ENCODE measurements at regions not wholly inside any gene's neighbourhood (a gene's known extent, or its start where the extent isn't known, plus 50 kb on each side); places are given as distances from the start of the nearest gene placed in this dataset.

DNA sequence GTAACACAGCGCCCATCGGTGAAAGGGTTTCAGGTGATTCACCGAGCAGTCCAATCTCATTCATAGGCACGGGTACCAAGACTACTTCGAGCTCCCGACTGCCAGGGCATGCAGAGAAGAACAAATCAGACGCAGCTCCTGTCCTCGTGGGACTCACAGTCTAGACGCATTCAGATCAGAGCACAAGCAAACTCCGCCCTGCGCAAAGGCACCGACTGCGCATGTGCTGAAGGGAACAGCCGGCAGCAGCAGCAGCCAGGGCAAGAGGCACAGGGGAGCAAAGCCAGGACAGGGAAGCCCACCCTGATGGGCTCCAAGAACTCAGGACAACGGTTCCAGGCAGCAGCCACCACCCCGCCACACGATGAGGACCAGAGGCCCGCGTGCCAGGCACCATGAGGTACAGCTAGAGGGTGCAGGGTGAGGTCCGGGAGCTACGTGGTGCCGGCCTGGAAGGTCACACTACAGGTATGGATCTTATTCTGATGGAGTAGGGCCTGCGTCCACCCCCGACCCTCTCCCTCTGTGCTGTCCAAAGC lies 315.7 kb downstream of the FOXL1 start:
- no peak for DNase-seq

DNA sequence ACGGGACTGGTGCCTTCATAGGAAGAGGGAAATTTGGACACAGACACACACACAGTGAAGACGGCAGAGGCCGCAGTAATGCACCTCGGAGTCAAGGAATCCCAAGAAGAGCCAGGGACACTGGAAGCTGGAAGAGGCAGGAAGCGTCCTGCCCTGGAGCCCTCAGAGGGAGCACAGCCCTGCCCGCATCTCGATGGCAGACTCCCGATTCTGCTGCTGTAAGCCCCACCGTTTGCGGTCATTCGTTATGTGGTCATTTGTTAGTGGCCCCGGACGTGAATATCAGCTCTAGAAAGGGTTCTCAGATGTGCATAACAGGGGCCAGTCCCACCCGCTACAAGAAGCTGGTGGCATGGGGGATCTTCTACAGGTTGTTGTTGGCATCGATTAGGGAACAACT lies 316.6 kb downstream of the FOXL1 start:
- DNase-seq: no peak

DNA sequence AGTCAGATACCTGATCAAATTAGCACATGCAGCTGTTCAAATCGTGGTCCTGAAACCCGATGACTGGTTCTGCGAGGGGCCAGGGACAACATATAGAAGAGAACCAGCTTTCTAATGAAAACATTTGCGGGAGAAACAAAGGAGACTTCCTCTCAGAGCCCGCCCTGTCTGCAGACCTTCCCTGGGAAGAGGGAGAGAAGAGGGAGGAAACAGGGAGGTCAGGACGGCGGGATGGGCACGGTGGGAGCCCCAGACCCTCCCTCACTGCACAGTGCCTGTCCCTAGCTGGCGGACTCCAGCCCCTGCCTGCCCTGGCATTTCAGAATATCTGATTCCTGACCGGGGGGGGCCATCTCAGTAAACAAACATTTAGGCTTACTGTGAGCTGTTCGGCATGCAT lies 317.3 kb downstream of the FOXL1 start:
- no peak for DNase-seq

DNA sequence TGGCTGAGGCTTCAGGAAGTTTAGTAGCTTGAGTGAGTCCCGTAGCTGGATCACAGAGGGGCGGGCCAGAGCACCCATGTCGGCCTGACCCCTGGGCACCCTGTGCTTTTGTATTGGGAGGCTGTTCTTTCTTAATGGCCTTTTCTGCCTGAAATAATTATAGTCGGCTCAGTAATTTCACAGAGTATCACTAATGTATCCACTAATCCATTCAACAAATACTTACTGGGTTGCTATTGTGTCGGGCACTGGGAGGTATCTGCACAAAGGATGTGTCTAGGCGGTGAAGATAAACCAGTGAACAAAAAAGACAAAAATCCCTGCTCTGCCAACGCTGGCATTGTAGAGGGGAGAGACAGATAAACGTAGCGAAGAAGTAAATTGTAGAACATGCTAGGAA lies 318.6 kb downstream of the FOXL1 start:
- no peak for DNase-seq

DNA sequence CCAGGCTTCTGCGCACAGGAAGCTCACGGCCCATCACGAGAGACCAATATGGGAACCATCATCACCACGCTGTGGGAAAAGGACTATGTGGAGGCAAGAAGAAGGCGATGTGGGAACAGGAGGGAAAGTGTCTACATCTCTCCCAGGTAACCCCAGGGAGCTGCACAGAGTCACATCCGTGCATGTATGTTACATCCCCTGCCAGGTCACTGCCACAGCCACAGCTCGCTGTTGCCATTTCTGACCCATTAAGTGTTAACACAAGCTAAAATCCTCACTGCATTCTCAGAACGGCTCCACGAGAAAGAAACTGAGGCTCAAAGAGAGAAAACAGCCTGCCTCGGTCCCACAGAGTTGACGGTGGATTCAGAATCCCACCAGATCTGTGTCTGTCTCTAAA lies 319.1 kb downstream of the FOXL1 start:
- no peak for DNase-seq

DNA sequence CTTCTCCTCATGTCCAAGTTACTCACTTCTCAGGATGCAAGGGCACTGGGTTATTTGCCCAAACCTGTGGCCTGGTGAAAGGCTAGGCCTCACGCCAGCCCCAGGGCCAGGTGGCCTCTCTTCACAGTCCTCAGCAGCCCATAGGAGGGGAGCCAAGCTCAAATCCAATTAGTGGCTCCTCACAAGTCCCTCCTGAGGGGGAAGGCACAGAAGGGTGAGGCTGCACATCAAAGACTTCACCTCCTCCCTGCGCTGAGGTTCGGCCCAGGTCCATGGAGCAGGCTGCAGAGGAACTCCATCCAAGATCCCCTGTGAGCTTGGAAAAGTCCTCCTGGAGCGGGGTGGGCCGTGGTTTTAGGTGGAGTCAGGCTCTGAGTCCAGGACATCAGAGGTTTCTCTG lies 320.0 kb downstream of the FOXL1 start:
- no peak for DNase-seq

DNA sequence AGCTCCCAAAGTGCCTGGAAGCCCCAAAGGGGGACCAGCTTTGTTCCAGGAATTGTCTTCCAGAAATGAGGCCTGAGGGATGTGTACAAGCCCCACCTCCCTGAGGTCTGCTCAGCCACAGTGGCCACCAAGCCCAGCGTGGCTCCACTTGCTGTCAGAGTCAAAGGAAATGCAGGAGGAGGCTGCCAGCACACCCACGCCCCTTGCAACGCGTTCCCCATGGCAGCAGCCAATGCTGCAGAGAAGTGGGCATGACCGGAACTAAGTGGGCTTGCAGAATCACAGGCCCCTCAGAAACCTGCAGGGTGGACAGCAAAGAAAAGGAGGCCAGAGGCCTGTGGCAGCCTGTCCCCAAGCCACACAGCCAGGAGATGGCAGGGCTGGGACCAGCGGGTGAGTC lies 320.8 kb downstream of the FOXL1 start:
- no peak for DNase-seq

DNA sequence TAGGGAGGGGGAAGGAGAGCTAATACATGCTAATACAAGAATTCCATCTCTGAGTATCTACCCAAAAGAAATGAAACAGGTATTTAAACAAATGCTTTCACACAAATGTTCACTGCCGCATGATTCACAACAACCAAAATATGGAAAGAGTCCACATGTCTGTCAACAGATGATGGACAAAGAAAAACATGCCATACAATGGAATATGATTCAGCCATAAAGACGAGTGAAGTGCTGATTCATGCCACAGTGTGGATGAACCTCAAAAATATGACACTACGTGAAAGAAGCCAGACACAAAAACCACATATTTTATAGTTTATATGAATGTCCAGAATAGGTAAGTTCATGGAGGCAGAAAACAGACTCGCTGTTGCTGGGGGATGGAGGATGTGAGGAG lies 321.4 kb downstream of the FOXL1 start:
- no peak for DNase-seq

DNA sequence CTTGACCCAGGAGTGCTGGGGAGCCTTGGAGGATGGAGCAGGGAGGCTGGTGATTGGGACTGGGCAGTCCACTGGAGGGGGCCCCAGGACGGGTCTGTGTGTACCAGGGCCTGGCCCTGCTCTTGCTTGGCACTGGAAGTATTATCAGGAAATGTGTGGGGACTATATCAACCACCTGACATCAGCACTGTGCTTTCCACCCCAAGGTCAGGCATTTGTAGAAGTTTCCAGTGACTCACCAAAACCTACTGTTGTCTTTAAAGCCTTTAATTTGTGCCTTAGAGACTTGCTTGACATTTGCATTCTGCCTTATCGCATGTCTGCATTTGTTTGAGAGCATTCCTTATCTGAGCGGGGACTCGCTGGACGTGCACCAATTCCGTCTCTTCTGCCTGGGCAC lies 323.1 kb downstream of the FOXL1 start:
- no peak for DNase-seq

DNA sequence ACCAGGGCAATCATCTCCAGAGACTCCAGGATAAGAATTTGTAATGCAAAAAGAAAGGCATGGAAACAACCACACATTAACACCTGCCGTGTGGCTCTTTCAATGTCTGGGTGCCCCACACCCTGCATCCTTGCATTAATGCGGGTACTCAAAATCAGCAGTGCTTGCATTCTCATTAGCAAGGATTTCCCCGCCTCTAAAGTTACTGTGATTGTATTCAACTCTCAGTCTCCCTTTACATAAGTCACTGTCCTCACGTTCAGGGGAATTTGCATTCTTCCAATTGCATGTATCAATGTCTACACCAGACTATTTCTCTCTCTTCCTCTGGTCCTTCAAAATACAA lies 324.3 kb downstream of the FOXL1 start:
- no peak for DNase-seq

DNA sequence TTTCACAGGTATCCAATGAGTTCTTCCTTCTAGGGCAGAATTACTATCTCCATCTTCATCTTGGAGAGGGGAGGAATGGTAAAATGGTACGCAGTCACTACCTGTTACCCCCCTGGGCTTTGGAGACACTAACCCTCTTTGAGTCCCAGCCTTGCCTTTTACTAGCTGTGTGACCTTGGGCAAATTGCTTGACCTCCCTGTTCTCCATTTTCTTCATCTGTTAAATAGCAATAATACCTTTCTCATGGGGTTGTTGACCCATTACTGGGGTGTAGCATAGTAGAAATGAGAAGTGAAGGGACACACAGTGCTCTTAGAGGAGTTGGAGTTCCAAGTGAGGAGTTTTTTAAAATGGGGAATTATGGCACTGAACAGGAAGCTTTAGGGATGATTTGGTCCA lies 324.7 kb downstream of the FOXL1 start:
- DNase-seq: no peak

DNA sequence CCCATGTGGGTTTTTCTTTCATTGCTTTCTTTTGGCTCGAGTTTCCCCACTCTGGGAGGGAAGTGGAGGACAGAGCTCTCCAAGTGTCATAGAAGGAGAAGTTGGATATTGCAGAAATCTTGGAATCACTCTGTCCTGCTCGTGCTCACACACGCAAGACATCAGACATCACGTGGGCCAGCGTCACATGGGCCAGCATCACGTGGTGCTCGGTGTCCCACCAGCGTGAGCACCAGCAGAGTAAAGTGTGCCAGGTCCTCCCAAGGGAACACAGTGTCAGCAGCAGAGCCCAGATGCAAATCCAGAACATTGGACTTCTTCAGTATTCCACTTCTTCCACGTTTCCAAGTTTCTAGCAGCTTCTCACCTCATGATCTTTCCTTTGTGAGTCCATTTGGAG lies 327.0 kb downstream of the FOXL1 start:
- no peak for DNase-seq

DNA sequence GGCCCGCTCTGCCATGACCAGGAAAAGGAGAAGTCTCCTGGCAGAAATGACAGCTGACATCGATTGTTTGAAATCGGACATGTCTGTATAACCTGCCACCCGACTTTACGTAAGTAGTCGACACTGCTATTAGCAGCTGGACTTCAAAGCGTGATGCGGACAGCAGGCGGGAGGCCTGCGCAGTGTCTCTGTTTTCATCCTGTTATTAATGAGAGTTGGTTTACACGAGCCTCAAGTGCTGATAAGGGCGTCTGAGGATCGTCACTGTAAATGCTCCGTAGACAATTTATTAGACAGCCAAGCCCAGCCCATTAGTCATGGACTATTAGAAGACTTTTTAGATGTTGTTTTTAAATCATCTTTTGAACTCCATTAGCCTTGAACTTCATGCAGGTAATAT lies 328.3 kb downstream of the FOXL1 start:
- DNase-seq: no peak

DNA sequence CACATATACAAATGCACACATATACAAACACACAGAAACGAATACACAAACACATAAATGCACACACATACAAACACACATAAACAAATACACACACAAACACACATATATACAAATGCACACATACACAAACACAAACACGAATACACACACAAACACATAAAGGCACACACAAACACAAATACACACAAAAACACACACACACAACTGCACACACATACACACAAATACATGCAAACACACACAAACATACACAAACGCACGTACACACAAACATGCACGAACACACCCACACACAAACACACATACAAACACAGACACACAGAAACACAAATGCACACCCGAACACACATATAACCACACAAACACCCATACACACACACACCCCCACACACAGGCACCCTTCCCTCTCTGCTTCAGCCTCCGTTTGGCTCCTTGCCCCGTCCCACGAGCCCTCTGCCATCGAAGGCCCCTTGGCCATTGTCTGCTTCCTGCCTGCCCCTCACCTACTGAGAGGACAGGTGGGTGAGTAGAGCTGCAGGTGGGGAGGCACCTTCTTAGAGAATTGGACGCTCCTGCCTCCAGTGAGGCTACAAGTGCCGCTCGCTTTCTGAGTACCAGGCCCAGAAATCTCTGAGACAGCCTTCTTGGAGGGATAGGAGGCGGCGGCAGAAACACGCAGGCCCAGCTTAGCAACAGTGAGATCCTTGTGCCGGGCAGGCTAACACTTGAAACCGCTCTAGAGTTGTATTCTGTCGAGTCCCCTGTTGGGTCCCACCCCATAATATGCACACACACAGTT lies 331.2 kb downstream of the FOXL1 start:
- no peak for DNase-seq

DNA sequence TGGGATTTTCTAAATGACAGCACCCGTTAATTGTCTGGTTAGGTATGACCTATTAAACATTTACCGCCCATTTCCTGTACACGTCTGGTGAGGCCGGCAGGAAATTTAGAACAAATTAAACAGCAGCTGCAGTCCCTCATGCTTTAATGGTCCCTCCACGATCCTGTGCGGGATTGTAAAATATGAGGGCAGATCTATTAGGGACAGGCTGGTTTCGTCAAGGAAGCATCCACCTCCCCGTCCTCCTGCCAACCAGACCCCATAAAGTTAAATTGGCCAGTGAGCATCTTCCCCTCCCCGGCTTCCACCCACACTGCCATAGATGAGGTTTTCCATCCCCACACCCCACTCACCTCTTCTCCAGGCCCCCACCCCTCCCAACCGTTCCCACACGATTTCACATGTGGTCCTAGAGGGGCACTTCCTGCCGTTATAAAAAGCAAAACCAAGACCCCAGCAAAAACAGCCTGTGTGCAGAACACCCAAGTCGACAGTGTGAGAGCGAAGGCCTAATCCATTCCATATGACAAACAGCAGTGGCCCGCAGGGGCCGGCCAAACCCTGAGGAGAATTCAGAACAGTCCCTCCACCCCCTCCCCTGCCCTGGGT lies 331.9 kb downstream of the FOXL1 start:
- no peak for DNase-seq

DNA sequence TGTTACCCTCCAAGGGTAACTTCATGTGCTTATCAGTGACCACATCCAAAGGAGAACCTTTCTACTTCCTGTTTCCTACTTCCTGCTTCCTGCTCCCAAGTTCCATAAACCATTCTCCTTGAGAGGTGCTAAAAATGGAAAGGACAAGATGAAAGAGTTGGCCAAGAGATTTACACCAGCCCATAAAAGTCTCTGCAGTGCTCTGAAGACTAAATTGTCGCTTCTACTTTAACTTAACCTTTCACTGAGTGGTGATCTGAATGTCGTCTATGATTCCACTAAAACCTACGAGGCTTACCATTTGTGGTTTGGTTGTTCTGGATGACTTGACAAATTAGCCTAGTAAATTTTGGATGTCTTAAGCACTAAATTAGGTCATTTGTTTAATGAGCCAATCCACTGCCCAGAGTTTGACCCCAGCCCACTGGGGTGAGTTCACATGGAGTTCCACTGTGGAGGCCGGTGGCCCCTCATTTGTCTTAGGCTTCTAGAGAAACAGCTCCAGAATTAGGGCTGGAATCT lies 333.1 kb downstream of the FOXL1 start:
- no peak for DNase-seq

DNA sequence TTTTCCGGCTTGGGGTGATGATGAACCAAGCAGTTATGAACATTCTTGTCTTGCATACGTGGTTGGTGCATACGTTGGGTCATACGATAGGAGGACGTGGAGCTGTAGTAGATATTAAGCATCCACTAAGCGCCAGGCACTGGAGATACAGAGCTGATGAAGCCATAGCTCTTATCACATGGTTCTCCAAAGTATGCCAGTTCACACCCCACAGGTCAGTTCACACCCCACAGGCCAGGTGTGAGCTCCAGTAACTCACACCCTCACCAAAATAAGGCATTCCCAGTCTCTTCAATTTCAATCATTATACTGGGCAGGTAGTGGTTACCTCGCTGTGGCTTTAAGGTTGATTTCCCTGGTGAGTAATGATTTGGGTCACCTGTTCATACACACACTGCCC lies 335.5 kb downstream of the FOXL1 start:
- DNase-seq: no peak

DNA sequence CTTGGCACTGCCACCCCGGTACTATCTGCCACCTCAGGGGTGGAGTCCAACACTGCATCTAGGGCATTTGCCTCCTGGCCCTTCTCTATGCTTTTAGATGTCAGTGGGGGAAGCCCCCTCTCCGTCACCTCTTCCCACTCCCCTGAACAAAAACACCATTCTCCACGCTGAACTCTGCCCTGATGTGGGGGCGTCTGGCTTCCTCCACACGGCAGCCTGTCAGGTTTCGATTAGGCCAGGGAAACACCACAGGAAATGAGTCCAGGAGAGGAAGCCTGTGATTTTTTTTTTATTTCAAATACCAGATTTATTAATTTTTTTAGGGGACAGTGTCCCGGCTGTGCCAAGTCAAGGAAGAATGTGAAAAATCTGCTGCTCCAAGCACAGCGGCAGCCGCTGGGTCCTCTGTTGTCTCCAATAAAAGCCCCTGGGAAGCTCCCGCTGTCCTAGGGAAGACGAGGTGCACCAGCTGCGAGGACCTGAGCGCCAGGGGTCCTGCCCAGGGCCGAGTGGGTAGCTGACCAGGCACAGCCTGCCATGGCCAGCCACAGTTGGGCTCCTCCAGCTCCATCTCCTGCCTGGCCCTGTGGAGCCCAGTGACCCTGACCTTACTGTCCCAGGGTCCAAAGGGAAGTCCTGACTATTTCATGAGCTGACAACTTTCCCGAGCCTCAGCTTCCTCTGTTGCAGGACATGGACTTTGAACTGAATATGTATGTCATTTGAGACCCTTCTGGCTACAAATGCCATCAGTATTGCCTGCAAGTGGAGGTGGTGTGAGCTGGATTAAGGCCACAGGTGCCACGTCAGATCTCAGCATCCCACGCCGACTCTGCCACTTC lies 336.7 kb downstream of the FOXL1 start:
- DNase-seq: no peak

DNA sequence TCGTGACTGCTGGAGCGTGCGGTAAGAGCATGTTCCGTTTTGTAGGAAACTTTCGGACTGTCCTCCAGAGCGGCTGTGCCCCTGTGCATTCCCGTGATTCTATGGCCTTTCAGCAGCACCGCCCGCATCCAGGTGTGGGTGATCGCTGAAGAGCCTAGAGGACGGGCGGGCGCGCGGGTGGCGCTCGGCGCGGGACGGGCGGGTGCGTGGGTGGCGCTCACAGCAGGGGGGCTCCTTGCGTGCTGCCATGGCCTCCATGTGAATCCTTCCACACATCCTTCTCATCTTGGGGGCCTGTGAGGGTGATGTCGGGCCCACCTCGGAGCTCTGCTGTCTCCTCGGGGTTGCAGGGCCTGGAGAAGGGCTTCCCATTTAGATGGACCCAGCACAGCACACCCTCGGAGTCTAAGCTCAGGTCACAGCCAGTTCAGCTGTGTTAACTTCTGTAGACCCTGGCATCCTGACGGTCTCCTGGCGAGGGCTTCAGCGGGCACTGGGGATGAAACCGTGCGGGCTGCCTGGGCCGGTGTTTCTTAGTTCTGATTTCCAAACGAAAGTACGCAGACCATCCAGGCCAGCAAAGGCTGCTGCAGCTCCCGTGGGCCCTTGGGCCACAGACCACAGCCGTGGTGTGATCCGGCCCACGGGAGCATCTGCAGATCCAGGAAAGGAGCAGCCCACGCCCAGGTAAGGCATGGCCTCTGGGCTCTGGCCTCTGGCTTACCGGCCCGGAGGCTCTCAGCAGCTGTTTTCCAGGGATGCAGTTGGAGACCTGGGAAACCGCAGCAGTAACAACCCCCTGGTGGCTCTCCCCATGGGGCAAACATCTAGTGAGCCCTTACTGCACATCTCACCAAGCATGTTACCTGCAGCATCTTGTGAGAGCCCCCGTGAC lies 339.4 kb downstream of the FOXL1 start:
- DNase-seq: no peak

DNA sequence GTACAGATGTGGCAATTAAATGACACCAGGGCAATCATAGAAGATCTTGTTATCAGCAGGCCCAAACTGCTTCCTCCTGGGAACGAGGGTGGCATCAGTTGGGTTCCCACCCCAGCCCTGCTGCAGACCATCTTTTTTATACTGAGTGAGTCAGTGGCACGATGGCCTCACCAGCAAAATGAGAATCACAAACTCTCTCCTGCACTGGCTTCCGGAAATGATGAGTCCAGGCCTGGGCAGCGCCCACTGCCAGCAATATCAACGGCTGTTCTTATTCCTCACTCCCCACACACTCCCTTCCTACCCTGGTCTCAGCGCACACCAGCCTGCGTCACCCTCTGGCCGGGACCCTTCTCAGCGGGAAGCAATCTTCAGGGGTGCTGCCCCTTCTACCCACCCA lies 340.3 kb downstream of the FOXL1 start:
- DNase-seq: no peak

DNA sequence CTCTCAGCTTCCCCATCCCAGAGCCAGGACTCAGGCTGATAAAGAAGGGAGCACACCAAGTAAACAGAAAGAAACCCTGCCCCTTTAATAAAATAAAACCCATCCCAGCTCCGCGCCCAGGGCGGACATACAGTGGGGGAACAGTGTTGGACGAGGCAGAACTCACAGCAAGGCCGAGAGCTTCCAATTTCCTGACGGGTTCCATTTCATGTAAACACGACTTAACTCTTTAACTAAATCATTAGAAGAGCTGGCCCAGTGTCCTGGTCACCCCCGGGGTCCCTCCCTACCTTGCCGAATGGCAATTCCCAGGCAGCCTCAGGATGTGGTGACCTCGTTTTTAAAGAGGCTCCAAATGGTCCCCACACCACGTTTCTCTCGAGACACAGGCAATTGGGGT lies 340.7 kb downstream of the FOXL1 start:
- no peak for DNase-seq

DNA sequence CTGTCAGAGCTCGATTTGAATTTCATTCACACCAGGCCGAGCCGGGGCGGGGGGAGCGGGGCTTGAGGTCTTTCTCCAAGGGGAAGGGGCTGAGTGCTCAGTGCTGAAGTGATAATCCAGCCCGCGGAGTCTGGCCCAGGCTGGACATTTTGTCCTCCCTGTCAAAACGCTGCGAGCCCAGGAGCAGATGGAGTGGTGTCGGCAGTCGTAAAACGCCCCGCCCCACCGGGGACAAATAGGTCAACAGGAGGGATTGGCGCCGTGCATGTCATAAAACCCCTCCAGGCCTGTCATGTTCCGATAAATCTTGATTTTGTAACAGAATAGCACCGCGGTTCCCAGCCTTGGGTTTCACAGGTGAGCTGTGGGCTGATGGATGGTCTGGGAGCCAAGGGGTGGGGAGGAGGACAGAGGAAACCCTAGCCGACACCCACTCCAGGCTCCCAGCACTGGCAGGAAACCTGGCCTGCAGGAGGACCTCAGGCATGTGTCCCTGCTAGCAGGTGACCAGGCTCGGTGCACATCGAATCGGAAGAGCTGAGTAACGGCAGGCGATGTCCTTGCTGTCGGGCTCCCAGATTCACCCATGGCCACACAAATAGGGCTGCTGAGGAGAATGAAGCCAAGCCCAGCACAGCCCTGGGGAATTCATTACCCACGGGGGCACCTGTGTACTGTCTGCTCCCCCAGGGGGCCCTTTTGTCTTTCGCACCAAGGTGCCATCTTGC lies 341.4 kb downstream of the FOXL1 start:
- no peak for DNase-seq

Measured in DMS53 (cell line).